Adrenal gland (tissue), 9 donors: ENCODE measurements at regions not wholly inside any gene's neighbourhood (a gene's known extent, or its start where the extent isn't known, plus 50 kb on each side); places are given as distances from the start of the nearest gene placed in this dataset.

Experiments used
- DNase-seq, 7 donors: peaks; one replicate each; pipeline ENCODE4 v3.0.0-alpha.2; 2019 to 2020
- H3K27ac ChIP-seq, 5 donors: fragments of 200-600 bp; sonication (generic) in 4 of 5; 1 replicate in 3 of 5; 2 replicates in 2 of 5; pipeline versions ENCODE4 v1.5.1 to v1.8.0; 2016 to 2020; ENCODE audit warnings: mild to moderate bottlenecking in 1 of 5
- H3K27me3 ChIP-seq: fragments of 200-600 bp; 2 replicates; pipeline ENCODE4 v1.8.0; 2021
- H3K36me3 ChIP-seq, 2 donors: fragments of 200-600 bp; replicated peaks in 1 of 2; 1 replicate in 1 of 2; 2 replicates in 1 of 2; pipeline versions ENCODE4 v1.5.1 to v1.8.0; 2018 to 2022
- H3K4me1 ChIP-seq, 2 donors: fragments of 200-600 bp; replicated peaks in 1 of 2; 1 replicate in 1 of 2; 2 replicates in 1 of 2; pipeline versions ENCODE4 v1.5.1 to v1.8.0; 2018 to 2021
- H3K4me3 ChIP-seq, 4 donors: fragments of 200-600 bp; sonication (generic) in 3 of 4; one replicate each; pipeline ENCODE4 v1.5.1; 2016 to 2018
- H3K9me3 ChIP-seq, 3 donors: fragments of 200-600 bp; sonication (generic) in 1 of 3; replicated peaks in 1 of 3; 1 replicate in 2 of 3; 2 replicates in 1 of 3; pipeline versions ENCODE4 v1.5.1 to v1.8.0; 2016 to 2021
- POLR2A ChIP-seq, 2 donors: fragments of 450-650 bp; IDR thresholded peaks; one replicate each; pipeline ENCODE4 v1.6.1; 2017; ENCODE audit warnings: antibody characterized with exemption in 2 of 2, mild to moderate bottlenecking in 2 of 2, moderate library complexity in 1 of 2
- WGBS, 4 donors: extraction: QIAGEN DNeasy Blood & Tissue Kit in 2 of 4; methylation state at CpG; one replicate each; pipeline versions ENCODE4 v1.1.5 to v1.1.7; 2013 to 2017; 5-methylcytosine and 5-hydroxymethylcytosine counted together
- intact Hi-C, 2 donors: fragments of 100-400 bp; cut with DNase I; formaldehyde crosslinking; loops; one replicate each; pipeline versions ENCODE4 v1.14.1 to v1.15.0; 2022 to 2023
- TF ChIP-seq, protein P1 (sequence below), 6 experiments: fragments of 450-650 bp in 4 of 6; fragments of 200-600 bp in 2 of 6; sonication (generic) in 1 of 6; IDR thresholded peaks; 1 replicate in 5 of 6; 2 replicates in 1 of 6; pipeline versions ENCODE4 v1.5.1 to v1.8.0; 2016 to 2021; ENCODE audit warnings: antibody characterized with exemption in 6 of 6, mild to moderate bottlenecking in 2 of 6, moderate library complexity in 1 of 6
- donor health status: healthy with polysubstance abuse.
- donor health status: Bipolar disorder and iron deficiency.
- donor health status: DM: yes; HTN: yes; CAD: no.
- donor health status: DM: no; HTN: no; CAD: no.
- donor health status: DM: no; HTN: no; CAD: no.

DNA sequence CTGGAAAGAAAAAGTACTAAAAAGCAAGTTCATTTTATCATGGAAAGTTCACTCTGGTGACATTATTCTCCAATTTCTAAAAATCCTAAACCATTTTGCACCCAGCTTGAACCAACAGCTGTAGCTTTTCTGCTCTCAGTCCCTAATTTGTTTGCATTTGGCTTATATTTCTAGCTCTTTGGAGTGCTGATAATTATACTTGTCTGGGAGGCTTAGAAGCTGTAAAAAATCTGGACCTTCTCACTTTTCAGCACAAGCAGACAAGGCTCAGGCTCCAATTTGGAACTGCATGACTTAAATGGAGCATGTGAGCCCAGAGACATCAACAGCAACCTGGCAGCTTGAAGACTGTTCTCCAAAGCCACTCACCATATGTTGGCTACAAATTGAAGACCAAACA, 170.9 kb upstream of the PCDH18 start:
- intact Hi-C loops: no loop called here
- Histone ChIP-seq H3K9me3 (no peaks in the 10 kb centered on the region), H3K36me3 (no peaks in the 10 kb centered on the region), H3K4me3 (no peak overlapping the region), H3K27ac (no peak overlapping the region), H3K27me3 (no peaks in the 10 kb centered on the region), H3K4me1 (peaks cover 0 to 12% of the 10 kb centered on the region in 2 donors)
- no peak for DNase-seq
- TF ChIP-seq, protein P1, sequence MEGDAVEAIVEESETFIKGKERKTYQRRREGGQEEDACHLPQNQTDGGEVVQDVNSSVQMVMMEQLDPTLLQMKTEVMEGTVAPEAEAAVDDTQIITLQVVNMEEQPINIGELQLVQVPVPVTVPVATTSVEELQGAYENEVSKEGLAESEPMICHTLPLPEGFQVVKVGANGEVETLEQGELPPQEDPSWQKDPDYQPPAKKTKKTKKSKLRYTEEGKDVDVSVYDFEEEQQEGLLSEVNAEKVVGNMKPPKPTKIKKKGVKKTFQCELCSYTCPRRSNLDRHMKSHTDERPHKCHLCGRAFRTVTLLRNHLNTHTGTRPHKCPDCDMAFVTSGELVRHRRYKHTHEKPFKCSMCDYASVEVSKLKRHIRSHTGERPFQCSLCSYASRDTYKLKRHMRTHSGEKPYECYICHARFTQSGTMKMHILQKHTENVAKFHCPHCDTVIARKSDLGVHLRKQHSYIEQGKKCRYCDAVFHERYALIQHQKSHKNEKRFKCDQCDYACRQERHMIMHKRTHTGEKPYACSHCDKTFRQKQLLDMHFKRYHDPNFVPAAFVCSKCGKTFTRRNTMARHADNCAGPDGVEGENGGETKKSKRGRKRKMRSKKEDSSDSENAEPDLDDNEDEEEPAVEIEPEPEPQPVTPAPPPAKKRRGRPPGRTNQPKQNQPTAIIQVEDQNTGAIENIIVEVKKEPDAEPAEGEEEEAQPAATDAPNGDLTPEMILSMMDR (IDR thresholded peaks at IDR 0.05): no peak
- TF ChIP-seq POLR2A (IDR thresholded peaks at IDR 0.05): no peak

DNA sequence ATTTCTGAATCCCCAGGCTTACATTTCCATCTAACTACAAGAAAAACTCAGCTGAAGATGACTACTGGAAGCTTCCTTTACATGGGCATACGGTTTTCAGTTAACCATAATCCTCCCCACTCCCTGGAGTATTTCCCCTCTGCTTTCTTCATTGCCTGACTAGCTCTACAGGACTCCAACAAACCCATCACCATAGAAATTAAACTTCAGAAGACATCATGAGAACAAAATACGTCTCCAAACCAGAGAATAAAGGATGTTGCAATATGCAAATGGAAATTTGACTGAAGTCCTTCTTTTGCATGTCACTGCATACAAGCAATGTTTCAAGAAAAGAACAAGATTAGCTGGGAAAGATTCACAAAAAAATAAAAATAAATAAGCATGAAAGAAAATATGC, 170.2 kb upstream of the PCDH18 start:
- no peak for DNase-seq
- Histone ChIP-seq H3K27ac (no peak overlapping the region), H3K4me3 (no peak overlapping the region), H3K27me3 (no peaks in the 10 kb centered on the region), H3K4me1 (peaks cover 0 to 12% of the 10 kb centered on the region in 2 donors), H3K36me3 (no peaks in the 10 kb centered on the region), H3K9me3 (no peaks in the 10 kb centered on the region)
- 46 to 59% (median 58%) methylated on average over 2 of the region's 2 CpGs for WGBS, 4 donors
- no peak for TF ChIP-seq POLR2A (IDR thresholded peaks at IDR 0.05)
- TF ChIP-seq, protein P1 (IDR thresholded peaks at IDR 0.05): no peak
- intact Hi-C loops: no loop called here

DNA sequence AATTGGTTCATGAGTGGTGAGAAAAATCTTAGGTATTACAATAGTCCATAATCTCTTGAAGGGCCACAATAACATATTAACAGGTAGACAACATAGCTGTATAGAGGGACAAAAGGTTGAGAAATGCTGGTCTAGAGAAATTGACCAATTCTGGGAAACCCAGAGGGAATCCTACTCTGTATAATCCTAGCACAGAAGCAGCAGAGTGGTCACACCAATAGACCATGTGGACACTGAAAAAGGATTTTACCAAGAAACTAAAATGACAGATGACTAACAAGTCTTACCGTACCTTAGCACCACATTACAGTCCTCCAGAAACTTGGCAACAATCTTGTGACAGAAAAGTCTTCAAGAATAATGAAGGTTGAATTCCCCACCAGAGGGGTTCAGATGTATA, 169.1 kb upstream of the PCDH18 start:
- no peak overlapping the region for H3K4me3 ChIP-seq
- H3K36me3 ChIP-seq: no peaks in the 10 kb centered on the region
- intact Hi-C loops: no loop called here
- DNase-seq: no peak
- 77 to 93% (median 89%) methylated on average over 1 of the region's 1 CpG for WGBS, 4 donors
- peak overlapping the region in 1 of 5 donors; percentile 5 for H3K27ac ChIP-seq
- no peaks in the 10 kb centered on the region for H3K9me3 ChIP-seq
- H3K4me1 ChIP-seq: peaks cover 0 to 12% of the 10 kb centered on the region in 2 donors
- TF ChIP-seq, protein P1 (IDR thresholded peaks at IDR 0.05): no peak
- no peak for TF ChIP-seq POLR2A (IDR thresholded peaks at IDR 0.05)
- no peaks in the 10 kb centered on the region for H3K27me3 ChIP-seq

DNA sequence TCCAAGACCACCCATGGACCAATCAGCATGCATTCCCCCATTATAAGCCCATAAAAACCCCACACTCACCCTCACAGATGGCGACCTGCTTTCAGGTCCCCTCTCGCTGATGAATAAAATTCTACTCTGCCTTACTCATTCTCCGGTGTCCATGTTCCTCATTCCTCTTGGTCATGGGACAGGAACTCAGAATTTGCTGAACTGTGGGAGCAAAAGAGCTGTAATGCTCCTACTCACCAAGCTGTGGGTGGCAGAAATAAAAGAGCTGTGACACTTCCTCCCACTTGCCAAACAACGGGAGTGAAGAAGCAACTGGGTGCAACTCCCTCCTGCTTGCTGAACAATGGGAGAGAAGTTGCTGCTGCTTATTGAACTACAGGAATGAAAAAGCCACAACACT, 168.5 kb upstream of the PCDH18 start:
- Histone ChIP-seq H3K4me1 (peaks cover 0 to 10% of the 10 kb centered on the region in 2 donors), H3K27me3 (no peaks in the 10 kb centered on the region), H3K4me3 (no peak overlapping the region), H3K36me3 (no peaks in the 10 kb centered on the region), H3K27ac (peak overlapping the region in 1 of 5 donors; percentile 57), H3K9me3 (no peaks in the 10 kb centered on the region)
- peak in 2 of 7 donors; percentile 19 to 45 for DNase-seq
- WGBS, 4 donors: 76 to 81% (median 79%) methylated on average over 4 of the region's 4 CpGs
- intact Hi-C loops: no loop called here
- TF ChIP-seq, protein P1 (IDR thresholded peaks at IDR 0.05): no peak
- no peak for TF ChIP-seq POLR2A (IDR thresholded peaks at IDR 0.05)
